WI38 (cell line): ENCODE measurements at regions not wholly inside any gene's neighbourhood (a gene's known extent, or its start where the extent isn't known, plus 50 kb on each side); places are given as distances from the start of the nearest gene placed in this dataset.
"Not testable (repeated sequence)": the region's sequence is repeated elsewhere in the genome, so short reads cannot be mapped to it uniquely, and the experiment has no call there.

Experiments
- H3K4me3 ChIP-seq: 2 replicates; pipeline ENCODE4 v1.5.1; 2011; ENCODE audit warnings: low read depth, mild to moderate bottlenecking, control low read depth, low read length
- TF ChIP-seq, protein P1 (sequence below): IDR thresholded peaks from 2 replicates; pipeline ENCODE4 v1.5.1; 2012; ENCODE audit warnings: low read depth, mild to moderate bottlenecking, control low read depth, low read length

DNA sequence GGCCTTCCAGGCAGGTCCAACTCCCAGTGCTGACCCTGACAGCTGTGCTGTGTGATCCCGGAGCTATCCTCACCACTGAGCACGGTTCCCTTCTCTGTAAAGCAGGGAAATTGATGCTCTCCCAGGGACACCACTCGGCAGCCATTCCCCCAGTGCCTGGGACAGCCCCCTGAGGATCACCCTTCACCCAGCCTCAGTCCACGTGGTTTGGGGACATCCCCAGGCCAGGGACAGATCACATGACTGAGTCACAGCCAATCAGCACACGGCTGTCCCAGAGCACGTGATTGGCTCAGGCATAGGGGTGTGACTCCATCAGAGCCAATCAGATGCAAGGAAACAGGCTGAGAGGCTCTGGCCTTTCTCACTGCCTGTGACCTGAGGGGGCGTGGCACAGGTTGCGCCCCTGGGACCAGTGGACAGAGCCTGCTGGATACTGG, 68.8 kb upstream of the SFSWAP start:
- no peak overlapping the region for H3K4me3 ChIP-seq
- TF ChIP-seq, protein P1, sequence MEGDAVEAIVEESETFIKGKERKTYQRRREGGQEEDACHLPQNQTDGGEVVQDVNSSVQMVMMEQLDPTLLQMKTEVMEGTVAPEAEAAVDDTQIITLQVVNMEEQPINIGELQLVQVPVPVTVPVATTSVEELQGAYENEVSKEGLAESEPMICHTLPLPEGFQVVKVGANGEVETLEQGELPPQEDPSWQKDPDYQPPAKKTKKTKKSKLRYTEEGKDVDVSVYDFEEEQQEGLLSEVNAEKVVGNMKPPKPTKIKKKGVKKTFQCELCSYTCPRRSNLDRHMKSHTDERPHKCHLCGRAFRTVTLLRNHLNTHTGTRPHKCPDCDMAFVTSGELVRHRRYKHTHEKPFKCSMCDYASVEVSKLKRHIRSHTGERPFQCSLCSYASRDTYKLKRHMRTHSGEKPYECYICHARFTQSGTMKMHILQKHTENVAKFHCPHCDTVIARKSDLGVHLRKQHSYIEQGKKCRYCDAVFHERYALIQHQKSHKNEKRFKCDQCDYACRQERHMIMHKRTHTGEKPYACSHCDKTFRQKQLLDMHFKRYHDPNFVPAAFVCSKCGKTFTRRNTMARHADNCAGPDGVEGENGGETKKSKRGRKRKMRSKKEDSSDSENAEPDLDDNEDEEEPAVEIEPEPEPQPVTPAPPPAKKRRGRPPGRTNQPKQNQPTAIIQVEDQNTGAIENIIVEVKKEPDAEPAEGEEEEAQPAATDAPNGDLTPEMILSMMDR: no peak

DNA sequence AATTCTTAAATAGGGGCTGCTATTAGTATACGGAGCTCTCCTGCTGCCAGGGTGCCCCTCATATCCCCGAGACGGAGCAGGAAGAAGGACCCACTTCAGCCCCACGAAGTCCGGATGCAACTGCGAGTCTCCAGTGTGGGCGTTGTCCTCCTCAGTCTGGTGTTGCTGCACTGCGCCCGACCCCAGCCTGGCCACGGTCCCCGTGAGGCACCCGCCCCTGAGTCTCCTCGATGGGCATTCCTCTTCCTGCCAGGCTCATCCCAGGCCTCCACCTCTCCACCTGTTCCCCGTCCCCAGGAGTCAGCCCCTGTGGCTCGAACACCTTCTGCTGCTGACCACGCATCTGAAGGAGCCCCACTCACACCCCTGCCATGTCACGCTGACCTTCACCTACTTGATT, 68.1 kb upstream of the SFSWAP start:
- H3K4me3 ChIP-seq: no peak overlapping the region
- TF ChIP-seq, protein P1: no peak

DNA sequence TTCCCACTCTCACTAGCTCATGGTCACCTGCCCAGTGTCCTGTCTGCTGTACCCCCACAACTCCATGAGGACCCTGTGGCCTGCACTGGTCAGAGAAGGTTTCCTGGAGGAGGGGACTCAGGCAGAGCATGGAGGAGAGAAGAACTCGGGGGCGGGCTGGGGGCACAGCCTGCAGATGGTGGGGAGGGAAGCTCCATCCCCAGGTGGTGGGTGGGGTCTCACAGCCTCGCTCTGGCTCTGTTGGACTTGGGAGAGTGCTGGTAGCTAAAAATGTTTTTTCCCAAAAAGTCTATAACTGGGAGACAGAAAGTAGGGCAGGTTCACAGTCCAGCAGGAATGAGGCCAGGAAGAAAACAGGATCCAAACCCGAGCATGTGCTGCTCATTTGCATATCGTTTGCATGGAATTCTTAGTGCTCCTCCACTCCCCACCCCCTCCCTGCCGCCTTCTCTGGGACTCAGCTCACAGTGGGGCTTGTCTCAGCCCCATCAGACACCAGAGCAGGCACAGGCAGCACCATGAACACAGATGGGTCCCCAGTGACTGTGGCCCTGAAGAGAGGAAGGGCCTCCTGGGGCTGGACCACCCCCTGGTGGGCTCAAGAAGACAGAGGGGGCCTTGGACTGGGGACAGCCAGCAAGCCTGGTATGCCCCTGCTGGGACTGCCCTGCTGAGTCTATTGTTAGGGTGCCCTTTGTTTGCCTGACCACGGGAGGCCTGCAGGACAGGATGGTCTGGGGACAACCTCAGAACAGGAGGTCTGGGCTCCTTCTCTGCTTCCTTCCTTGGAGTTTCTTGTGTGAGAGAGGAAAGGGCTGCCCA, 67.0 kb upstream of the SFSWAP start:
- TF ChIP-seq, protein P1: no peak
- no peak overlapping the region for H3K4me3 ChIP-seq

DNA sequence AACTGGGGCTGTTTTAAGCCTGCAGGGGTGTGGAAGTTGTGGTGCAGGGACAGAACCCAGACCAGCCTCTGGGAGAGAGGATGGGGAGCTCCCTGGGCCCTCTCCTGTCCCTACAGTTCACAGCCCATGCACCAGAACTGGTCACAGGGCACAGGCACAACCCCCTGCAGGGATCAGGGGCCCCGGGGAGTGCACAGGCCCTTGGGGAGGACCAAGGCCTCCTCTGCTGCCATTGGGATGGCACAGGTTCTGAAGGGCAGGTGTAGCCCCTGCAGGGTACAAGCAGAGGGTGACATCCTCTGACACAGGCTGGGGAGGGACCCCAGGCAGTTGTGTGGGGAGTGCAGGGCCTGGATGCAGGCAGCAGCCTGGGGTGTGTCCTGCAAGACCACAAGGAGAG, 66.4 kb upstream of the SFSWAP start:
- H3K4me3 ChIP-seq: no peak overlapping the region
- TF ChIP-seq, protein P1: no peak

DNA sequence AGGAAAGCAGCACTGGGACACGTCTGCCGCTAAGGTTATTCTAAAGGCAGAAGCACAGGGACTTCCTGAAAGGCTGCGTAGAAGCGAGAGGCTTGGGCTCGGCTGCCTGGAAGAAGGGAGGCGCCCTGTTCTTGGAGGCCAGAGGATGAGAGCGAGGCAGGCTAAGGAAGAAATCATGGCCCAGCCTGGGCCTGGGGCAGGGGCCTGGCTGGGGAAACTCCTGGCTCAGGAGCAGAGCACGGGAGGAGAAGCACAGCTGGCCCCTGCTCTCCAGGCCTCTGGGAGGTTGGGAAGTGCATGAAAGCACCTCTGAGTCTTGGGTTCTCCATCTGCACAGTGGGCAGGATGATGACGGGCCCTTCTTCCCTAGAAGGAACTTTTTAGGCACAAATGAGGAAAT, 66.0 kb upstream of the SFSWAP start:
- not testable (repeated sequence) for H3K4me3 ChIP-seq

DNA sequence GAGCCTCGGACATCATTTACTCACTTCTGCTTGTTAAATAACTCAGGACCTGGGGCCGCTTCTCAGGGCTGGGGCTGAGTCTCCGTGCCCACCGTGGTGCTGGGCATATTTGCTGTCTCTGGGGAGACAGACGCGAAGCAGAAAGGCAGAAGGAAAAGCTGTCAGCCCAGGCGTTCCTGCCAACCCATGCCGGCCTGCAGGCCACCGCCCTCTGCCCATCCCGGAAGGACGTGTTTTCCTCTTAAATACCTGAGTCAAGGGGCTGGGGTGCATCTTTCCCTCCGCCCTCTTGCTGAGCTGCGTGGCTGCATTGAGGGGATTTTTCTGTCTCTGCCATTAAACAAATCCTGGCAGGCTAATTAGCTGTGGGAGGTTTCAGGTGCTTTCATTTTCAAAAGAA, 65.3 kb upstream of the SFSWAP start:
- not testable (repeated sequence) for H3K4me3 ChIP-seq

DNA sequence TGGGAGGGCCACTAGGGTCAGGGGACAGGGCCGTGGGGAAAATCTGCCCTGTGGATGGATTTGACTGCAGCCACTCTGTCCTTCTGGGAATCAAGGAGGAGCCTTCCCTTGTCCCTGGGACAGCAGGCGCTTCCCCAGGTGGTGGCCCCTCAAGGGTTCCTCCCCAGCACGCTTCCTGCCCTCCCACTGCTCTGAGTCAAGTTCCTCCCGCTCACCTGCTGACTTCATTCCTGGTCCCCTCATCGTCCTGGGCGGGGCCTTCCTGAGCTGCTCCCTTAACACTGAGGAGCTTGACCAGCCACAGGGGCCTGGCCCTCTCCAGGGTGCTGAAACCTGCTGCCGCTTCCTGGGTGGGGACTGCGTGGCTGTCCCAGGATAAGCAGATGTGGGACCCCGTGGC, 64.4 kb upstream of the SFSWAP start:
- not testable (repeated sequence) for H3K4me3 ChIP-seq

DNA sequence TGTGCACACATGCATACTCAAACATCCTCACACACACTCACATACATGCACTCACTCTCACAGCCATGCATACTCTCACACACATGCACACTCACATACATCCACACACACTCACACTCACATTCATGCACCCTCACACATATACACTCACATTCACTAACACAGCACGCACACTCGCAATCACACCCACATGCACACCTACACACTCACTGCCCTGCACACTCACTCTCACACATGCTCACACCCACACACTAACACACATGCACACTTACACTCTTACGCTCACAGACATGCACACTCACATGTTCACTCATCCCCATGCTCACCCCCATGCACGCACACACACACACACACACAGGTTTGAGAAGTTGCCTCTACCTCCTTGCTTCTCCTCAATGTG, 63.2 kb upstream of the SFSWAP start:
- H3K4me3 ChIP-seq: no peak overlapping the region
- TF ChIP-seq, protein P1: no peak

DNA sequence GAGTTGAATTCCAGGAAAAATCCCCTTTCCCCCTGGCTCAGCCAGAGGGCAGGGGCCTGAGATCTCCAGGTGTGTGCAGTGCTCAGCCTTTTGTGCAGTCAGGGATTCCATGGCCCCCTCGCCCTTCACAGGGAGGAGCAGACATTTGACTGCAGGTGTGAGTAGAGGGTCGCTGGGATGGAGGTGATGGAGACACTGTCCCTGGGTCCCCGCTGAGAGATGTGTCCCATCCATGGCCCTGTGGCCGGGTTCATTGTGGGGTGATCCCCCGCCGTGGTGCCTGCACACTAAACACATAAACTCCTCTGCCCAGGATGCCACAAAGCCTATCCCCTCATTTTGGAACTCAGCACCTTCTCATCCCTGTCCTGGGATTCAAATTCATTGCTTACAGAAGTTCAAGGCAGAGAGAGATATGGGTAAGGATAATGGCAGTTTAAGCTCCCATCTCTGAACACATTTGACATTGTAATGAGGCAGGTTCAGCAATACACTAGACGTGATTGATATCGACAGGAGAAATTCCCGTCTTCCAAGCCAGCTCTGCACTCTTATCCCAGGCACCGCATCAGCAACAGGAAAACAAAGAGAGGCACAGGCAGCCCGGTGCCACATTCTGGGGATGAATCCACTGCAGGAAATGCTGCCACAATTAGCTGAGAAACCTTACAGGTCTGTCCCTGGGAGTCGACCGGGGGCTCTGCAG, 55.3 kb upstream of the SFSWAP start:
- H3K4me3 ChIP-seq: not testable (repeated sequence)

DNA sequence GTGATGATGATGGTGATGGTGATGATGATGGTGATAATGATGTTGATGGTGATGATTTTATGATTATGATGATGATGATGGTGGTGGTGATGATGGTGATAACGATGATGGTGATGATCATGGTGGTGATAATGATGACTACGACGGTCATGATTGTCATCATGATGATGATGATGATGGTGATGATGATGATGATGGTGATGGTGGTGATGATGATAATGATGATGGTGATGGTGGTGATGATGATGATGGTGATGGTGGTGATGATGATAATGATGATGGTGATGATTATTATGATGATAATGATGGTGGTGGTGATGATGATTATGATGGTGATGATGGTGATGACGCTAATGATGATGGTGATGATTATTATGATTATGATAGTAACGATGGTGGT, 54.1 kb upstream of the SFSWAP start:
- not testable (repeated sequence) for H3K4me3 ChIP-seq

DNA sequence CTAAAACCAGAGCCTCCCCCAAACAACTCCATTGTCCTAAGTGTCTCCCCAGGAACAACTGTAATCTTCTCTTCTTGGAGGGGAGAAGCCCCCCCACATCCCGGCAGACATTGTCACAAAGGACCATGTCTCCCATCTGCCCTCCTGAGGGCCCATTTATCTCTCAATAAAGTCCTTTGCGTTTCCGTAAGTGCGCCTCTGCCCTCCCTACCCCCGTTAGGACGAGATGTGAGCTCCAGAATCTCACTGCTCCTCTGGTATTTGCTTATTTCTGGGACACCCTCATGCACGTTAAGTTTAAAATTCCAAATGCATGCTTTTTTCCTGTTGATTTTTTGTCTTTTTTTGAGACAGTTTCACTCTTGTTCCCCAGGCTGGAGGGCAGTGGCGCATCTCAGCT, 52.3 kb upstream of the SFSWAP start:
- not testable (repeated sequence) for H3K4me3 ChIP-seq

DNA sequence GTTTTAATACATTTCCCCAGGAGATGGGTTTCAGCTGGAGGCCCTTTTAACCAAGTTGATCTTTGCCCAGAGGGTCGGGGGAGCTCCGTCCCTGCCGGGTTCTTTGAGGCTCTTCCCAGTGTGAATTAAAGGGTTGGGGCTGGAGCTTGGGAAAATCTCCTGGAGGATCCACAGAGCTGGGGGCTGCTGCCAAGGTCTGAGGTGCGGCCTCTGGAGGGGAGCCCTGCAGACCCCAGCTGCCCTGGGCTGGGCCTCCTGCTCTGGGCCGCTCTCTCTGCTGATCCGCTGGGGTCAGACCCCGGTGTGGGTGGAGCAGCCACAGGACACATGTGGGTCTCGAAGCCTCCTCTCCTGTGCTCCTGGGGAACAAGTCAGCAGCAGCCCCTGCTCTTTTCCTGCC, 51.4 kb upstream of the SFSWAP start:
- not testable (repeated sequence) for H3K4me3 ChIP-seq

DNA sequence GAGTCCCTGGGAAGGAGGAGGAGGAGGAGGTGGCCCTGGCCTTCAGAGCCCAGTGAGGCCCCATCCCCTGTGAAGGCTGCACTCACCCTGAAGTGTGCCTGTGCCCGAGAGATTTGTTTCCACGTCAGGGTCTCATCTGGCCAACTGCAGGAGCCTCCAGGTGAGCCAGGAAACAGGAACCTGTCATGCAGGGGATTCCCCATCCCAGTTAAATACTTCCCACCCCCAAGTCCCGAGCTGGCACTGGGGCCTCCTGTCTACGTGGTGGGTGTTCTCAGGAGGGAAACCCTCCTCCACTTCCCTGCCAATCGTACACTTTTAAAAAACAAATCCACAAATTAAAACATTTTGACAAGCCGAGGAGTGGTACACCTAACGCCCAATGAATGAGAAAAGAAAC, 50.9 kb upstream of the SFSWAP start:
- H3K4me3 ChIP-seq: not testable (repeated sequence)

DNA sequence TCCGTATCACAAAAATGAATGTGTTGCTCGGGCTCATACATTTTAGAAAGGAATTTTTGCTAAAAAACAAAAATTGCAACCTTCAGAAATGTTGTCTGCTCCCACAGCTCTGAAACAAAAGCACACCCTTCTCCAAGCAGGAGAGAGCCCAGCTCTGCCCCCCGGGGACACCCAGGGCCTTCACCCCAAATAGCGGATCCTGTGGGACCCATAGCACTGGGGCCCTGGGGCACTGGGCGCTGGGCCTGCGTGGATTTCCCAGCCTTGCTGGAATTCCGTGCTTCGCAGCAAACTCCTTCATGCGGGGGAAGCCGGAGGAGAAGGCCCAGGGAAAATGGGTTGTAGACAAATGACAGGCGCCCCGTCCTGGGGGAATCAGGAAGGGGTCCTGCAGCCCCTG, 50.5 kb upstream of the SFSWAP start:
- H3K4me3 ChIP-seq: not testable (repeated sequence)
